SK-N-SH (cell line): ENCODE measurements at regions not wholly inside any gene's neighbourhood (a gene's known extent, or its start where the extent isn't known, plus 50 kb on each side); places are given as distances from the start of the nearest gene placed in this dataset.

Experiments
- CTCF ChIA-PET: fragments of 300-600, 350-600 bp; formaldehyde crosslinking; extraction: SDS; loops from one replicate; lab custom pipeline; 2021; lab: Yijun Ruan, JAX
- POLR2A ChIA-PET: fragments of 350-600 bp; sonication (Branson Sonifier 250); formaldehyde crosslinking; extraction: SDS; loops from one replicate; lab custom pipeline; 2020; ENCODE audit warnings: antibody characterized with exemption, inconsistent platforms; lab: Yijun Ruan, JAX
- DNase-seq: peaks from one replicate; pipeline ENCODE4 v3.0.0; 2012
- H2AFZ ChIP-seq: fragments of 200-600 bp; sonication (generic); 2 replicates; pipeline ENCODE4 v1.8.1; 2016; ENCODE audit warnings: antibody characterized with exemption, mild to moderate bottlenecking, low read depth
- H3F3A ChIP-seq: fragments of 200-600 bp; sonication (generic); replicated peaks from 2 replicates; pipeline ENCODE3; 2016; ENCODE audit warnings: antibody characterized with exemption, mild to moderate bottlenecking; ENCODE audit not compliant: insufficient read depth
- H3K27ac ChIP-seq, 2 experiments: fragments of 200-500 bp in 1 of 2; fragments of 200-600 bp in 1 of 2; sonication (Bioruptor generic) in 1 of 2; sonication (generic), shearing (Covaris generic) in 1 of 2; 2 replicates each; pipeline versions ENCODE4 v1.5.1 to v1.6.1; 2014 to 2016; ENCODE audit warnings: low read depth in 2 of 2, inconsistent platforms in 1 of 2, low read length in 1 of 2, mild to moderate bottlenecking in 1 of 2, mixed read lengths in 1 of 2
- H3K27me3 ChIP-seq: fragments of 200-600 bp; sonication (generic), shearing (Covaris generic); 2 replicates; pipeline ENCODE4 v1.6.1; 2016; ENCODE audit warnings: mixed run types; ENCODE audit not compliant: insufficient read depth
- H3K36me3 ChIP-seq, 2 experiments: fragments of 200-500 bp in 1 of 2; fragments of 200-600 bp in 1 of 2; sonication (Bioruptor generic) in 1 of 2; sonication (generic) in 1 of 2; replicated peaks in 1 of 2; 2 replicates each; pipeline versions ENCODE3 to v1.5.1; 2014 to 2016; ENCODE audit warnings: low read length in 1 of 2, mild to moderate bottlenecking in 1 of 2; ENCODE audit not compliant: insufficient read depth in 2 of 2, control insufficient read depth in 1 of 2
- H3K4me1 ChIP-seq, 2 experiments: fragments of 200-500 bp in 1 of 2; fragments of 200-600 bp in 1 of 2; sonication (Bioruptor generic) in 1 of 2; sonication (generic), shearing (Covaris generic) in 1 of 2; 2 replicates each; pipeline versions ENCODE4 v1.5.1 to v1.6.1; 2014 to 2016; ENCODE audit warnings: low read depth in 1 of 2, low read length in 1 of 2, mixed run types in 1 of 2; ENCODE audit not compliant: insufficient read depth in 2 of 2, control insufficient read depth in 1 of 2
- H3K4me2 ChIP-seq: fragments of 200-600 bp; sonication (generic), shearing (Covaris generic); 2 replicates; pipeline ENCODE4 v1.6.1; 2017; ENCODE audit warnings: mixed run types
- H3K4me3 ChIP-seq, 2 experiments: fragments of 200-500 bp in 1 of 2; fragments of 200-600 bp in 1 of 2; sonication (Bioruptor generic) in 1 of 2; sonication (generic), shearing (Covaris generic) in 1 of 2; 2 replicates each; pipeline versions ENCODE4 v1.5.1 to v1.8.1; 2014 to 2016; ENCODE audit warnings: low read depth in 2 of 2, inconsistent platforms in 1 of 2, low read length in 1 of 2, mild to moderate bottlenecking in 1 of 2, mixed read lengths in 1 of 2, moderate library complexity in 1 of 2
- H3K79me2 ChIP-seq: fragments of 200-600 bp; sonication (generic); 2 replicates; pipeline ENCODE4 v1.8.1; 2017; ENCODE audit warnings: mild to moderate bottlenecking; ENCODE audit not compliant: insufficient read depth
- H3K9ac ChIP-seq: fragments of 200-600 bp; sonication (generic); 2 replicates; pipeline ENCODE4 v1.6.1; 2017; ENCODE audit warnings: mixed run types
- H3K9me2 ChIP-seq: fragments of 200-600 bp; sonication (generic); 2 replicates; pipeline ENCODE4 v1.6.1; 2017; ENCODE audit warnings: mixed run types
- H3K9me3 ChIP-seq: fragments of 200-600 bp; sonication (generic); 2 replicates; pipeline ENCODE4 v1.6.1; 2017; ENCODE audit warnings: mixed run types, mild to moderate bottlenecking, moderate library complexity
- H4K20me1 ChIP-seq: fragments of 200-600 bp; sonication (generic); 2 replicates; pipeline ENCODE4 v1.6.1; 2017; ENCODE audit warnings: mild to moderate bottlenecking, mixed run types; ENCODE audit not compliant: insufficient read depth
- EP300 ChIP-seq, 2 experiments: IDR thresholded peaks; 2 replicates each; pipeline versions ENCODE4 v1.4.0 to v1.6.1; 2012; ENCODE audit warnings: borderline replicate concordance in 1 of 2, low read depth in 1 of 2, low read length in 1 of 2
- EZH2phosphoT487 ChIP-seq: fragments of 200-600 bp; sonication (generic); IDR thresholded peaks from 2 replicates; pipeline ENCODE4 v1.6.1; 2017; ENCODE audit warnings: low read depth, mixed run types, mild to moderate bottlenecking, antibody characterized with exemption, moderate library complexity, borderline replicate concordance
- FOSL2 ChIP-seq: IDR thresholded peaks from 2 replicates; pipeline ENCODE4 v1.4.0; 2012; ENCODE audit warnings: low read depth, mild to moderate bottlenecking, moderate library complexity, borderline replicate concordance
- GABPA ChIP-seq: IDR thresholded peaks from 2 replicates; pipeline ENCODE4 v1.4.0; 2012; ENCODE audit warnings: low read depth, mild to moderate bottlenecking
- MEF2A ChIP-seq: IDR thresholded peaks from 2 replicates; pipeline ENCODE4 v1.4.0; 2012; ENCODE audit warnings: low read depth, borderline replicate concordance
- MXI1 ChIP-seq: IDR thresholded peaks from 2 replicates; pipeline ENCODE4 v1.6.1; 2012; ENCODE audit warnings: mild to moderate bottlenecking, low read depth, low read length, improper control_type of control experiment
- RCOR1 ChIP-seq: fragments of 150-350 bp; IDR thresholded peaks from 2 replicates; pipeline ENCODE4 v1.6.1; 2017; ENCODE audit warnings: antibody characterized with exemption, low read length
- SIN3A ChIP-seq: IDR thresholded peaks from 2 replicates; pipeline ENCODE4 v1.6.1; 2012; ENCODE audit warnings: low read depth, mild to moderate bottlenecking, low read length, moderate library complexity, borderline replicate concordance
- TAF1 ChIP-seq: IDR thresholded peaks from 2 replicates; pipeline ENCODE4 v1.6.1; 2012; ENCODE audit warnings: low read depth, mild to moderate bottlenecking, low read length, moderate library complexity, borderline replicate concordance
- TEAD4 ChIP-seq: IDR thresholded peaks from 2 replicates; pipeline ENCODE4 v1.4.0; 2012; ENCODE audit warnings: mild to moderate bottlenecking, borderline replicate concordance; ENCODE audit not compliant: insufficient read depth
- USF1 ChIP-seq: IDR thresholded peaks from 2 replicates; pipeline ENCODE4 v1.4.0; 2012; ENCODE audit warnings: low read depth, borderline replicate concordance
- ZBTB33 ChIP-seq: IDR thresholded peaks from 2 replicates; pipeline ENCODE4 v1.4.0; 2012; ENCODE audit warnings: low read depth, borderline replicate concordance
- WGBS: methylation state at CpG from one replicate; pipeline ENCODE4 v1.1.6; 2017; ENCODE audit warnings: low lambda C conversion rate; 5-methylcytosine and 5-hydroxymethylcytosine counted together

GRCh38 chr4:160213366-160213765, 1110.5 kb downstream of the RAPGEF2 start:
- no peaks in the 10 kb centered on the region for H3K27me3 ChIP-seq
- POLR2A ChIA-PET: no interaction called here
- H3K79me2 ChIP-seq: no peaks in the 10 kb centered on the region
- WGBS: 10% methylated on average over 1 of the region's 1 CpG
- no peaks in the 10 kb centered on the region for H3K9me3 ChIP-seq
- CTCF ChIA-PET: no interaction called here
- DNase-seq: no peak
- no peak overlapping the region for H3K4me3 ChIP-seq
- H3F3A ChIP-seq: no peaks in the 10 kb centered on the region
- no peak overlapping the region for H2AFZ ChIP-seq
- no peak overlapping the region for H3K27ac ChIP-seq
- no peaks in the 10 kb centered on the region; a peak in 1 of 4 replicates for H3K4me1 ChIP-seq
- no peaks in the 10 kb centered on the region for H3K9me2 ChIP-seq
- TF ChIP-seq MXI1: no peak
- TF ChIP-seq TAF1: no peak
- no peak for TF ChIP-seq FOSL2
- no peak for TF ChIP-seq USF1
- TF ChIP-seq MEF2A: no peak
- no peak for TF ChIP-seq TEAD4
- TF ChIP-seq EZH2phosphoT487: no peak
- TF ChIP-seq SIN3A: no peak
- no peak for TF ChIP-seq GABPA
- no peak overlapping the region for H3K9ac ChIP-seq
- H4K20me1 ChIP-seq: no peaks in the 10 kb centered on the region
- no peak overlapping the region for H3K4me2 ChIP-seq
- no peaks in the 10 kb centered on the region for H3K36me3 ChIP-seq

GRCh38 chr4:160217352-160217751, 1114.5 kb downstream of the RAPGEF2 start:
- CTCF ChIA-PET: no interaction called here
- POLR2A ChIA-PET: interaction anchor here (0.6 kb wide), 1 partner anchor 183 kb away, joined by 3 read pairs; no protein-coding TSS in a partner anchor
- no peak for DNase-seq
- no peak overlapping the region for H3K9ac ChIP-seq
- no peaks in the 10 kb centered on the region for H3K4me1 ChIP-seq
- no peaks in the 10 kb centered on the region for H3K36me3 ChIP-seq
- H3K27me3 ChIP-seq: no peaks in the 10 kb centered on the region
- TF ChIP-seq FOSL2 (no peak), RCOR1 (no peak), MXI1 (no peak), ZBTB33 (no peak), EP300 (IDR thresholded peaks at IDR 0.05; ENCODE audit: borderline replicate concordance in 1 of 2, low read depth in 1 of 2, low read length in 1 of 2) (no peak)
- H4K20me1 ChIP-seq: no peaks in the 10 kb centered on the region
- H3K9me3 ChIP-seq: no peaks in the 10 kb centered on the region
- H3K27ac ChIP-seq: no peak overlapping the region
- H3K4me3 ChIP-seq: no peak overlapping the region
- H3K4me2 ChIP-seq: no peak overlapping the region
- WGBS: 30% methylated on average over 1 of the region's 1 CpG
- no peaks in the 10 kb centered on the region for H3K79me2 ChIP-seq
- H3K9me2 ChIP-seq: no peaks in the 10 kb centered on the region
- no peak overlapping the region for H2AFZ ChIP-seq
- no peaks in the 10 kb centered on the region for H3F3A ChIP-seq
